ENCODE measurements at regions not wholly inside any gene's neighbourhood (a gene's known extent, or its start where the extent isn't known, plus 50 kb on each side); places are given as distances from the start of the nearest gene placed in this dataset.

GRCh38 chr14:65946494-65946893, 534.0 kb downstream of the FUT8 start:
- TF ChIP-seq, protein P1, sequence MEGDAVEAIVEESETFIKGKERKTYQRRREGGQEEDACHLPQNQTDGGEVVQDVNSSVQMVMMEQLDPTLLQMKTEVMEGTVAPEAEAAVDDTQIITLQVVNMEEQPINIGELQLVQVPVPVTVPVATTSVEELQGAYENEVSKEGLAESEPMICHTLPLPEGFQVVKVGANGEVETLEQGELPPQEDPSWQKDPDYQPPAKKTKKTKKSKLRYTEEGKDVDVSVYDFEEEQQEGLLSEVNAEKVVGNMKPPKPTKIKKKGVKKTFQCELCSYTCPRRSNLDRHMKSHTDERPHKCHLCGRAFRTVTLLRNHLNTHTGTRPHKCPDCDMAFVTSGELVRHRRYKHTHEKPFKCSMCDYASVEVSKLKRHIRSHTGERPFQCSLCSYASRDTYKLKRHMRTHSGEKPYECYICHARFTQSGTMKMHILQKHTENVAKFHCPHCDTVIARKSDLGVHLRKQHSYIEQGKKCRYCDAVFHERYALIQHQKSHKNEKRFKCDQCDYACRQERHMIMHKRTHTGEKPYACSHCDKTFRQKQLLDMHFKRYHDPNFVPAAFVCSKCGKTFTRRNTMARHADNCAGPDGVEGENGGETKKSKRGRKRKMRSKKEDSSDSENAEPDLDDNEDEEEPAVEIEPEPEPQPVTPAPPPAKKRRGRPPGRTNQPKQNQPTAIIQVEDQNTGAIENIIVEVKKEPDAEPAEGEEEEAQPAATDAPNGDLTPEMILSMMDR (IDR thresholded peaks at IDR 0.05; ENCODE audit: low read depth, low read length): no peak

DNA sequence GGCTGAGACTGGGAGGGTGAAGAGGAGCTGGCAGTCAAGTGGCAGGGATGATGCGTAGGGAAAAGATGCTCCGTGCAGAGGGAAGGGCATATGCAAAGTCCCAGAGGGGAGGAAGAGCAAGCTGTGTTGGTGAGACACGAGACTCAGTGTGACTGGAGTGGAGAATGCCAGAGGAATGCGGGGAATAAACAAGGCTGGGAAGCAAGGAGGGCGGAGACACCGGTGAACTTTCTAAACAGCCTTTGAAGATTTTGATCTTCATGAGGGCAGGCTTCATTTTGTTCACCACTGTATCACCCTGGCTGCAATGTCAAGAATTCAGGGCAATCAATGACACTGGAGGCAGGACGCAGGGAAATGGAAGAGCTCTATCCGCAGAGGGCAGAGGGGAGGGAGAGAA, 535.8 kb downstream of the FUT8 start:
- no peak for DNase-seq (ENCODE audit: extremely low read depth, low read depth)
- TF ChIP-seq, protein P1 (IDR thresholded peaks at IDR 0.05; ENCODE audit: low read depth, low read length): no peak

More at GRCh38 chr14:65946494-65946893, 534.0 kb downstream of the FUT8 start:
- DNase-seq (ENCODE audit: extremely low read depth, low read depth): no peak

- no peak for DNase-seq (ENCODE audit: extremely low read depth, low read depth)
- TF ChIP-seq, protein P1 (IDR thresholded peaks at IDR 0.05; ENCODE audit: low read depth, low read length): no peak
These were observed 536.3 kb upstream of the CCDC196 start for GRCh38 chr14:65949711-65950516.

GRCh38 chr14:65954942-65955341, 531.2 kb upstream of the CCDC196 start:
- DNase-seq (ENCODE audit: extremely low read depth, low read depth): no peak
- TF ChIP-seq, protein P1 (IDR thresholded peaks at IDR 0.05; ENCODE audit: low read depth, low read length): no peak

- TF ChIP-seq, protein P1 (IDR thresholded peaks at IDR 0.05; ENCODE audit: low read depth, low read length): no peak
- no peak for DNase-seq (ENCODE audit: extremely low read depth, low read depth)
These were observed 528.5 kb upstream of the CCDC196 start for GRCh38 chr14:65957631-65958205.

GRCh38 chr14:65958664-65959562, 527.3 kb upstream of the CCDC196 start:
- no peak for DNase-seq (ENCODE audit: extremely low read depth, low read depth)
- TF ChIP-seq, protein P1 (IDR thresholded peaks at IDR 0.05; ENCODE audit: low read depth, low read length): peak; percentile 33

Measured in AG09319 (cell line).